Karpas-422 (cell line): ENCODE measurements at regions not wholly inside any gene's neighbourhood (a gene's known extent, or its start where the extent isn't known, plus 50 kb on each side); places are given as distances from the start of the nearest gene placed in this dataset.

Source experiments
- DNase-seq: peaks from one replicate; pipeline ENCODE4 v3.0.0-alpha.2; 2015
- H2AFZ ChIP-seq: fragments of 200-600 bp; sonication (generic); 2 replicates; pipeline ENCODE4 v1.6.1; 2014; ENCODE audit warnings: antibody characterized with exemption, low read length, mixed read lengths
- H3K27ac ChIP-seq: fragments of 200-600 bp; sonication (generic); 2 replicates; pipeline ENCODE4 v1.5.1; 2014; ENCODE audit warnings: mild to moderate bottlenecking, low read length, moderate library complexity
- H3K27me3 ChIP-seq: fragments of 200-600 bp; sonication (generic); 2 replicates; pipeline ENCODE4 v1.6.1; 2014; ENCODE audit warnings: low read length, mixed read lengths
- H3K36me3 ChIP-seq: fragments of 200-600 bp; sonication (generic); 2 replicates; pipeline ENCODE4 v1.6.1; 2014; ENCODE audit warnings: low read length, mixed read lengths; ENCODE audit not compliant: insufficient read depth
- H3K4me1 ChIP-seq: fragments of 200-600 bp; sonication (generic); 2 replicates; pipeline ENCODE4 v1.6.1; 2014; ENCODE audit warnings: mild to moderate bottlenecking, low read length, mixed read lengths
- H3K4me2 ChIP-seq: fragments of 200-600 bp; sonication (generic); 2 replicates; pipeline ENCODE4 v1.6.1; 2014; ENCODE audit warnings: low read length, low read depth, mild to moderate bottlenecking; ENCODE audit not compliant: poor library complexity, severe bottlenecking
- H3K4me3 ChIP-seq: fragments of 200-600 bp; sonication (generic); 2 replicates; pipeline ENCODE4 v1.5.1; 2014; ENCODE audit warnings: mild to moderate bottlenecking, antibody characterized with exemption, low read length, mixed read lengths
- H3K79me2 ChIP-seq: fragments of 200-600 bp; sonication (generic); 2 replicates; pipeline ENCODE4 v1.6.1; 2014; ENCODE audit warnings: mild to moderate bottlenecking, low read length, mixed read lengths
- H3K9ac ChIP-seq: fragments of 200-600 bp; sonication (generic); 2 replicates; pipeline ENCODE4 v1.6.0; 2014; ENCODE audit warnings: low read length
- H3K9me2 ChIP-seq: fragments of 200-600 bp; sonication (generic), shearing (Covaris generic); replicated peaks from 2 replicates; pipeline ENCODE4 v1.6.0; 2014; ENCODE audit warnings: mild to moderate bottlenecking, low read length, moderate library complexity; ENCODE audit not compliant: insufficient read depth
- H3K9me3 ChIP-seq: fragments of 300-700, 200-600 bp; sonication (generic); 2 replicates; pipeline ENCODE4 v1.6.1; 2014; ENCODE audit warnings: low read length, mixed read lengths
- H4K20me1 ChIP-seq: fragments of 200-600 bp; sonication (generic); 2 replicates; pipeline ENCODE4 v1.6.1; 2014; ENCODE audit warnings: mild to moderate bottlenecking, antibody characterized with exemption, low read length, low read depth; ENCODE audit not compliant: insufficient read depth

DNA sequence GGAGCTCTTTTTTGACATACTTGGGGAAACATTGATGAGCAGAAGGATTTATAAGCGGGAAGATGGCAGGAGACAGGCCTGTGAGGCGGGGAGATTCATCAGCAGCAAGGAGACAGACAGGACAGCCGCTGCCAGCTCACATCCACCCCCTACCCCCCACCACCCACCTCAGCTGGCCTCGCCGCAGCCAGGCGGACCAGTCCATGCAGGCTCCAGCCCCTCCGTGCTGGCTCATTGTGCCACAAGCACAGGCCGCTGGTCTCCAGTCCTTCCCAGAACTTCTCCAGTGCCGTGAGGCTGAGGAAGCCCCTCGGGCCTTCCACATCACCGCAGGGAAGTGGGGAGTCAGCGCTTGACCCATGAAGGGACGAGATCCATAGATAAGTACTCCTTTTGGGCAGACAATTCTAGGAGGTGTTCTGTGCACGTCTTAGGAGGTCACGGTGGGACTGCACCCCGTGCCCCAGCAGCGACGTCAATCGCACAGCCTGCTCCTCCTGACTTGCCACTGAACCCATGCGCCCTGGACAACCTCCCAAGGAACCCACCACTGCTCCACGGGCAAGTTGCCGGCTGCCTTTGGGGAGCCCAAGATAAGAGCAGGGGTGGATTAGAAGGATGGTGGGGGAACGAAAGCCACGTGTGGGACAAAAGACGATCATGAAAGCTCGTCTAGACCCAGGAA lies 323.6 kb downstream of the C16orf95 start:
- Histone ChIP-seq H3K9me2 (no peaks in the 10 kb centered on the region), H3K9ac (no peak overlapping the region), H3K9me3 (no peaks in the 10 kb centered on the region), H3K79me2 (no peaks in the 10 kb centered on the region), H3K4me2 (no peak overlapping the region), H3K36me3 (no peaks in the 10 kb centered on the region), H4K20me1 (no peaks in the 10 kb centered on the region), H3K4me1 (no peaks in the 10 kb centered on the region), H3K27ac (no peak overlapping the region), H3K27me3 (no peaks in the 10 kb centered on the region), H2AFZ (no peak overlapping the region), H3K4me3 (no peak overlapping the region)
- no peak for DNase-seq

- DNase-seq, result no peak
- no peak overlapping the region for H2AFZ ChIP-seq
- no peaks in the 10 kb centered on the region for H3K4me1 ChIP-seq
- no peaks in the 10 kb centered on the region for H3K79me2 ChIP-seq
- no peaks in the 10 kb centered on the region for H3K27me3 ChIP-seq
- H4K20me1 ChIP-seq, result no peaks in the 10 kb centered on the region
- H3K4me2 ChIP-seq, result no peak overlapping the region
- no peaks in the 10 kb centered on the region for H3K9me3 ChIP-seq
- no peak overlapping the region for H3K4me3 ChIP-seq
- H3K9me2 ChIP-seq, result no peaks in the 10 kb centered on the region
- H3K27ac ChIP-seq, result no peak overlapping the region
- no peak overlapping the region for H3K9ac ChIP-seq
- H3K36me3 ChIP-seq, result no peaks in the 10 kb centered on the region
Observed at GRCh38 chr16:86994215-86994614, 323.0 kb downstream of the C16orf95 start.

DNA sequence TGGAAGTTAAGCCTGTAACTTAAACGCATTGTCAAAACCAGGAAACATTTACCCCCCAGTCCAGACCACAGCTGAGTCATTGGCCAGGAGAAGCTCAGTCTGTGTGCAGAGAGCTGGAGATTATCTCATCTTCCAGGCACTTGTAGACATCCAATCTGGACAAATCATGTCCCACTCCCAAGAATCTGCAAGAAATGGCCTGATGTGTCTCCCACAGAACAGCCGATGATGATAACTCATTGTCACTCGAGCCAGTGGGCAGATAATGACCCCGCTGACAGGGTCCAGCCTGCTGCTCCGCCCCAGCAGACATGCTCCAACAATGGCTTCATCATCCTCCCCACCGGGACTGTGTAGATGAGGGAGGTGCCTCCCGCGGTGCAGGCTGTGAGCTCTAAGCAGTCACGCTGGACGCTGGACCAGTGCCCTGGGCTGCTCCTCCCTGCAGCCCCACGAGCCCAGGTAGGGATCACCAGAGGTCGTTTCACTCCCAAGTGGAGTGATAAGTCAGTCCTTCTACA lies 322.5 kb downstream of the C16orf95 start:
- no peak overlapping the region for H3K9ac ChIP-seq
- no peaks in the 10 kb centered on the region for H3K9me3 ChIP-seq
- H3K4me2 ChIP-seq, result no peak overlapping the region
- H3K27me3 ChIP-seq, result no peaks in the 10 kb centered on the region
- no peaks in the 10 kb centered on the region for H4K20me1 ChIP-seq
- H3K4me1 ChIP-seq, result no peaks in the 10 kb centered on the region
- H3K27ac ChIP-seq, result no peak overlapping the region
- no peak for DNase-seq
- H3K36me3 ChIP-seq, result no peaks in the 10 kb centered on the region
- no peak overlapping the region for H2AFZ ChIP-seq
- H3K4me3 ChIP-seq, result no peak overlapping the region
- no peaks in the 10 kb centered on the region for H3K9me2 ChIP-seq
- H3K79me2 ChIP-seq, result no peaks in the 10 kb centered on the region

DNA sequence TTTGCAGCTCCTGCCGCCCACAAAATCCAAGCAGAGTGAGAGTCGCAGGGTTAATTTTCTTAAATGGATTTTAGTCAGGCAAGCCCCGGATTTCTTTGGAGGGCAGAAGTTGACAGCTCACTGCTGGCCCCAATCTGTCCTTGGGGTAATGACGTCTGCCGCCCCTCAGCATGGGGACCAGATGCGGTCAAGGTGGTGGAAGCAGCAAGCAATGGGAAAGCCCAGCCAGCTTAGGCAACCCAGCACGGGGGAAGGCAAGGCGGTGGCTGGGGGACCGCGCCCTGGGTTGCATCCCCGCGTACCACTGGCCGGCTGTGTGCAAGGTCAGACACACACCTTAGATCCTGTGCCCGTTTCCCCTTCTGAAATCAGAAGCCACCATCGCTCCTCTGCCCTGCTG lies 321.7 kb downstream of the C16orf95 start:
- Histone ChIP-seq H3K79me2 (no peaks in the 10 kb centered on the region), H3K36me3 (no peaks in the 10 kb centered on the region), H3K9ac (no peak overlapping the region), H4K20me1 (no peaks in the 10 kb centered on the region), H2AFZ (no peak overlapping the region), H3K9me3 (no peaks in the 10 kb centered on the region), H3K4me3 (no peak overlapping the region), H3K4me1 (no peaks in the 10 kb centered on the region), H3K27me3 (no peaks in the 10 kb centered on the region), H3K9me2 (no peaks in the 10 kb centered on the region), H3K4me2 (no peak overlapping the region), H3K27ac (no peak overlapping the region)
- DNase-seq, result no peak

DNA sequence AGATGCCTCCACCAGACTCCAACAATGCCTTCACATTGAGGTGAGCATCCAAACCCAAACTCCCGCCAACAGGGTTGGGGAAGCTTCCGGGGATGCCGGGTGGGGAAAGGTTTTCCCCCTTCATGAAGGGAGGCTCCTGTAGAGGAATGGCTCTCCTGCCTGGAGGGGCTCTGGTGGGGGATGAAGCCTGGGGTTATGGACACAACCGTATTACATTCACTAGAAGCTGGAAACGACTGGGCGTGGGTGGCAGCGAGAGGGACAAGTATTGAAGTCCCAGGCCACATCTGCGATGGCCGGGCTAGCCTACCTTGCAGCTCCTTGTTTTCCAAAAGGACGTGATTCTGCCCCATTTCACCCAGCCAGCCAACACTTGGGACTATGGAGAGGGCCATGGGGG lies 321.1 kb downstream of the C16orf95 start:
- H3K4me1 ChIP-seq, result no peaks in the 10 kb centered on the region

GRCh38 chr16:86997058-86997457 lies 320.1 kb downstream of the C16orf95 start:
- no peaks in the 10 kb centered on the region for H3K9me2 ChIP-seq
- no peak overlapping the region for H3K27ac ChIP-seq
- H4K20me1 ChIP-seq, result no peaks in the 10 kb centered on the region
- H2AFZ ChIP-seq, result no peak overlapping the region
- no peaks in the 10 kb centered on the region for H3K4me1 ChIP-seq
- H3K9me3 ChIP-seq, result no peaks in the 10 kb centered on the region
- DNase-seq, result no peak
- H3K9ac ChIP-seq, result no peak overlapping the region
- no peak overlapping the region for H3K4me2 ChIP-seq
- H3K79me2 ChIP-seq, result no peaks in the 10 kb centered on the region
- no peaks in the 10 kb centered on the region for H3K27me3 ChIP-seq
- H3K4me3 ChIP-seq, result no peak overlapping the region
- H3K36me3 ChIP-seq, result no peaks in the 10 kb centered on the region

More for the DNA sequence above, 321.1 kb downstream of the C16orf95 start:
- H3K27me3 ChIP-seq, result no peaks in the 10 kb centered on the region
- H3K4me2 ChIP-seq, result no peak overlapping the region
- no peaks in the 10 kb centered on the region for H3K79me2 ChIP-seq
- H3K36me3 ChIP-seq, result no peaks in the 10 kb centered on the region
- no peaks in the 10 kb centered on the region for H3K9me3 ChIP-seq
- no peak overlapping the region for H3K4me3 ChIP-seq
- no peaks in the 10 kb centered on the region for H3K9me2 ChIP-seq
- no peak overlapping the region for H3K27ac ChIP-seq
- DNase-seq, result no peak
- no peak overlapping the region for H3K9ac ChIP-seq
- no peaks in the 10 kb centered on the region for H4K20me1 ChIP-seq
- no peak overlapping the region for H2AFZ ChIP-seq

- DNase-seq, result no peak
- H3K36me3 ChIP-seq, result no peaks in the 10 kb centered on the region
Observed at GRCh38 chr16:86998196-86999001, 318.8 kb downstream of the C16orf95 start.

DNA sequence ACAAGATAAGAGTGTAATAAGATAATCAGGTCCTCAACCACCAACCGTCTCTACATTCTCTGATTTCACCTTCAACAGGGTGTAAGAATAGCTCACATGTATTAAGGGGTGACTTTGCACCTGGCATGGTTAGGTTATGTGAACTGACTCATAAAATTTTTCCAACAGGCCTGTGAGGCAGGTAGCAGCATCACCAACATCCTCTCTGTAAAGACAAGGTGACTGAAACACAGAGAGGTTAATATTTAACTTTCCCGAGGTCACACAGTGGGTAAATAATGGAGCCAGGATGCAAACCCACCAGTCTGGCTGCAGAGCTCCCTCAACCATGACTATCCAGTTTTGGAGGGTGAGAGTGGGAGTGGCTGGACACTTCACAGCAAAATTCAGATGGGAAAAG lies 317.2 kb downstream of the C16orf95 start:
- no peaks in the 10 kb centered on the region for H3K4me1 ChIP-seq
- H3K4me2 ChIP-seq, result no peak overlapping the region
- no peak overlapping the region for H3K4me3 ChIP-seq
- H3K9ac ChIP-seq, result no peak overlapping the region
- no peak overlapping the region for H3K27ac ChIP-seq
- DNase-seq, result no peak
- H3K79me2 ChIP-seq, result no peaks in the 10 kb centered on the region
- H3K9me2 ChIP-seq, result no peaks in the 10 kb centered on the region
- H3K9me3 ChIP-seq, result no peaks in the 10 kb centered on the region
- no peak overlapping the region for H2AFZ ChIP-seq
- H3K27me3 ChIP-seq, result no peaks in the 10 kb centered on the region
- H3K36me3 ChIP-seq, result no peaks in the 10 kb centered on the region
- H4K20me1 ChIP-seq, result no peaks in the 10 kb centered on the region

More at GRCh38 chr16:86998196-86999001, 318.8 kb downstream of the C16orf95 start:
- H3K27ac ChIP-seq, result no peak overlapping the region
- no peaks in the 10 kb centered on the region for H3K79me2 ChIP-seq
- H3K27me3 ChIP-seq, result no peaks in the 10 kb centered on the region
- H3K4me3 ChIP-seq, result no peak overlapping the region
- no peaks in the 10 kb centered on the region for H3K9me2 ChIP-seq
- H3K4me1 ChIP-seq, result no peaks in the 10 kb centered on the region
- H4K20me1 ChIP-seq, result no peaks in the 10 kb centered on the region
- no peaks in the 10 kb centered on the region for H3K9me3 ChIP-seq
- H3K9ac ChIP-seq, result no peak overlapping the region
- no peak overlapping the region for H3K4me2 ChIP-seq
- H2AFZ ChIP-seq, result no peak overlapping the region
